WTC11 (cell line): ENCODE measurements at regions not wholly inside any gene's neighbourhood (a gene's known extent, or its start where the extent isn't known, plus 50 kb on each side); places are given as distances from the start of the nearest gene placed in this dataset.

ENCODE experiments used
- ATAC-seq: fragments of 200-7000 bp; cut with Tn5 transposase; 2 replicates; pipeline ENCODE4 v1.10.0; 2021; ENCODE audit warnings: mild to moderate bottlenecking, moderate library complexity
- CTCF ChIA-PET: fragments of 300-600 bp; sonication (Branson Sonifier 250); formaldehyde crosslinking; loops from one replicate; lab custom pipeline; 2021; ENCODE audit warnings: antibody characterized with exemption; lab: Charles Lee
- POLR2A ChIA-PET: fragments of 350-600 bp; sonication (Branson Sonifier 250); formaldehyde crosslinking; loops from one replicate; lab custom pipeline; 2021; ENCODE audit warnings: antibody characterized with exemption; lab: Charles Lee
- DNase-seq: peaks from one replicate; pipeline ENCODE4 v3.0.0; 2021; ENCODE audit warnings: low spot score
- H3K27ac Mint-ChIP-seq: 2 replicates; pipeline ENCODE4 v1.8.0; 2021; ENCODE audit warnings: mixed read lengths
- H3K27me3 Mint-ChIP-seq: 2 replicates; pipeline ENCODE4 v1.8.0; 2021; ENCODE audit warnings: low read depth, mild to moderate bottlenecking, moderate library complexity, mixed read lengths
- H3K36me3 Mint-ChIP-seq: 2 replicates; pipeline ENCODE4 v1.8.0; 2021; ENCODE audit warnings: mixed read lengths
- H3K4me1 Mint-ChIP-seq: 2 replicates; pipeline ENCODE4 v1.8.0; 2022; ENCODE audit warnings: mixed read lengths
- H3K4me3 Mint-ChIP-seq: 2 replicates; pipeline ENCODE4 v1.8.0; 2021; ENCODE audit warnings: mild to moderate bottlenecking, moderate library complexity, mixed read lengths
- H3K9me3 Mint-ChIP-seq: 2 replicates; pipeline ENCODE4 v1.8.0; 2021; ENCODE audit warnings: mixed read lengths
- CDX4 ChIP-seq: fragments of 250-450 bp; sonication (Bioruptor Pico); IDR thresholded peaks from 2 replicates; pipeline ENCODE4 v1.9.0; 2021; ENCODE audit warnings: moderate library complexity, mild to moderate bottlenecking, inconsistent platforms, borderline replicate concordance
- CREM ChIP-seq: sonication (generic); formaldehyde crosslinking; IDR thresholded peaks from 2 replicates; pipeline ENCODE4 v1.8.1; 2022; ENCODE audit warnings: mild to moderate bottlenecking, missing genetic modification reagents, moderate library complexity
- EMX1 ChIP-seq: fragments of 250-450 bp; sonication (Bioruptor Pico); IDR thresholded peaks from 2 replicates; pipeline ENCODE4 v1.8.0; 2021; ENCODE audit warnings: mild to moderate bottlenecking
- KAT7 ChIP-seq: sonication (generic); formaldehyde crosslinking; IDR thresholded peaks from 2 replicates; pipeline ENCODE4 v1.8.1; 2023; ENCODE audit warnings: missing genetic modification reagents, mild to moderate bottlenecking, borderline replicate concordance
- MAX ChIP-seq: sonication (generic); formaldehyde crosslinking; IDR thresholded peaks from 2 replicates; pipeline ENCODE4 v1.8.0; 2022; ENCODE audit warnings: mild to moderate bottlenecking, missing genetic modification reagents
- MLX ChIP-seq: sonication (generic); formaldehyde crosslinking; IDR thresholded peaks from 2 replicates; pipeline ENCODE4 v1.8.1; 2023; ENCODE audit warnings: mild to moderate bottlenecking, missing genetic modification reagents, moderate library complexity
- OVOL2 ChIP-seq: fragments of 250-450 bp; sonication (Bioruptor Pico); IDR thresholded peaks from 2 replicates; pipeline ENCODE4 v1.9.0; 2021; ENCODE audit warnings: mild to moderate bottlenecking, borderline replicate concordance
- PREB ChIP-seq: sonication (generic); formaldehyde crosslinking; IDR thresholded peaks from 2 replicates; pipeline ENCODE4 v1.8.1; 2022; ENCODE audit warnings: mild to moderate bottlenecking, missing genetic modification reagents, moderate library complexity, borderline replicate concordance
- SMAD3 ChIP-seq: sonication (generic); formaldehyde crosslinking; IDR thresholded peaks from 2 replicates; pipeline ENCODE4 v1.8.0; 2022; ENCODE audit warnings: missing genetic modification reagents, mild to moderate bottlenecking, borderline replicate concordance
- TCF7 ChIP-seq: sonication (generic); formaldehyde crosslinking; IDR thresholded peaks from 2 replicates; pipeline ENCODE4 v1.8.0; 2022; ENCODE audit warnings: mild to moderate bottlenecking, low read depth, missing genetic modification reagents, moderate library complexity
- USF2 ChIP-seq: sonication (generic); formaldehyde crosslinking; IDR thresholded peaks from 2 replicates; pipeline ENCODE4 v1.8.1; 2023; ENCODE audit warnings: mild to moderate bottlenecking, missing genetic modification reagents, moderate library complexity
- ZBTB21 ChIP-seq: sonication (generic); formaldehyde crosslinking; IDR thresholded peaks from 2 replicates; pipeline ENCODE4 v1.8.1; 2023; ENCODE audit warnings: mild to moderate bottlenecking, missing genetic modification reagents, borderline replicate concordance
- ZNF317 ChIP-seq: sonication (generic); formaldehyde crosslinking; IDR thresholded peaks from 2 replicates; pipeline ENCODE4 v1.8.1; 2023; ENCODE audit warnings: low read depth, mild to moderate bottlenecking, moderate library complexity, missing genetic modification reagents, borderline replicate concordance
- ZNF425 ChIP-seq: fragments of 250-450 bp; sonication (Bioruptor Pico); conservative IDR thresholded peaks from 2 replicates; pipeline ENCODE4 v1.9.0; 2021; ENCODE audit warnings: mild to moderate bottlenecking
- TF ChIP-seq, protein P1 (sequence below): fragments of 200-600 bp; IDR thresholded peaks from 2 replicates; pipeline ENCODE4 v1.8.0; 2022; ENCODE audit warnings: antibody characterized with exemption
- TF ChIP-seq, protein P2 (sequence below): sonication (generic); formaldehyde crosslinking; IDR thresholded peaks from 2 replicates; pipeline ENCODE4 v1.8.0; 2022; ENCODE audit warnings: mild to moderate bottlenecking, missing genetic modification reagents
- TF ChIP-seq, protein P3 (sequence below): sonication (generic); formaldehyde crosslinking; IDR thresholded peaks from 2 replicates; pipeline ENCODE4 v1.8.1; 2023; ENCODE audit warnings: mild to moderate bottlenecking, moderate library complexity, missing genetic modification reagents
- TF ChIP-seq, protein P4 (sequence below): sonication (generic); formaldehyde crosslinking; IDR thresholded peaks from 2 replicates; pipeline ENCODE4 v1.8.1; 2023; ENCODE audit warnings: mild to moderate bottlenecking, missing genetic modification reagents

DNA sequence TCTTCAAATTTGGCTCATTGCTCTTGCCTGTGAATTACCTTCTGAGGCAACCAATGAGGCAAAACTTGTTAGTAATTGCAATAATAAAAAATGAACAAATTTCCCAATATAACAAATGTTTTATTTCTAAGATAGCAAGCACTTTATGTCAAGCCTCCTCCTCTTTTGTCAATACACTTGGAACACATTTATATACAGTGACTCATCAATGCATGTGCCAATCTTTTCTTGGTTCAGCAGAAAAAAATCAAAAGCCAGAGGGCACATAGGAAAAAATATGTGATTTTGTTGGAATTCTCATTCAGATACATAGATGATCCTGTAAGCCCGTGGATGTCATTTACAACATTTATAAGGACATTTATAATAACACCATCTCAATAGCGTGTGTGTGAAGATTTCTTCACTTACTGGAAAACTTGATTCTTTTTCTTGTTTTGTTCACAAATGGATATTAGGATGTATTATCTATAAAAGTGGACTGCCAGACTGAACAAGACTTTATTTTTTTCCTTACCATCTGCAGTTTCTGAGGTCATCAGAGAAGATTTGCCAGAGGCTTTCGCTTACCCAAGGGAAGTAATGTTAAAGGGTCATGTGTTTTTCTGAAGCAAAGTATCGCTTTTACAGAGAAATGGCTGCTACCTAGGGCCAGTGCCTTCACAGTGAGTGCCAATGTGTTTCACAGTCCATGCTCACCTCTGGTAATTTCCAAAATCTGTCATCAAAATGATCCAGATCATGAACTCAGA is 645.7 kb upstream of the PTBP2 start:
- CTCF ChIA-PET: no interaction called here
- ATAC-seq (no peak), DNase-seq (no peak)
- POLR2A ChIA-PET: no interaction called here
- Mint-ChIP-seq H3K27ac (no peak overlapping the region), H3K4me3 (no peak overlapping the region), H3K27me3 (no peaks in the 10 kb centered on the region), H3K36me3 (no peaks in the 10 kb centered on the region), H3K4me1 (peaks cover 6% of the 10 kb centered on the region), H3K9me3 (peaks cover 3% of the 10 kb centered on the region; the same call in 1 of the 2 replicates)
- TF ChIP-seq ZNF425 (no peak), MAX (CRISPR knock-in tag) (no peak), ZNF317 (CRISPR knock-in tag) (no peak), PREB (CRISPR knock-in tag) (no peak), USF2 (no peak), OVOL2 (CRISPR knock-in tag) (no peak), MLX (CRISPR knock-in tag) (no peak)
- TF ChIP-seq, protein P1, sequence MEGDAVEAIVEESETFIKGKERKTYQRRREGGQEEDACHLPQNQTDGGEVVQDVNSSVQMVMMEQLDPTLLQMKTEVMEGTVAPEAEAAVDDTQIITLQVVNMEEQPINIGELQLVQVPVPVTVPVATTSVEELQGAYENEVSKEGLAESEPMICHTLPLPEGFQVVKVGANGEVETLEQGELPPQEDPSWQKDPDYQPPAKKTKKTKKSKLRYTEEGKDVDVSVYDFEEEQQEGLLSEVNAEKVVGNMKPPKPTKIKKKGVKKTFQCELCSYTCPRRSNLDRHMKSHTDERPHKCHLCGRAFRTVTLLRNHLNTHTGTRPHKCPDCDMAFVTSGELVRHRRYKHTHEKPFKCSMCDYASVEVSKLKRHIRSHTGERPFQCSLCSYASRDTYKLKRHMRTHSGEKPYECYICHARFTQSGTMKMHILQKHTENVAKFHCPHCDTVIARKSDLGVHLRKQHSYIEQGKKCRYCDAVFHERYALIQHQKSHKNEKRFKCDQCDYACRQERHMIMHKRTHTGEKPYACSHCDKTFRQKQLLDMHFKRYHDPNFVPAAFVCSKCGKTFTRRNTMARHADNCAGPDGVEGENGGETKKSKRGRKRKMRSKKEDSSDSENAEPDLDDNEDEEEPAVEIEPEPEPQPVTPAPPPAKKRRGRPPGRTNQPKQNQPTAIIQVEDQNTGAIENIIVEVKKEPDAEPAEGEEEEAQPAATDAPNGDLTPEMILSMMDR: no peak
- TF ChIP-seq, protein P2, sequence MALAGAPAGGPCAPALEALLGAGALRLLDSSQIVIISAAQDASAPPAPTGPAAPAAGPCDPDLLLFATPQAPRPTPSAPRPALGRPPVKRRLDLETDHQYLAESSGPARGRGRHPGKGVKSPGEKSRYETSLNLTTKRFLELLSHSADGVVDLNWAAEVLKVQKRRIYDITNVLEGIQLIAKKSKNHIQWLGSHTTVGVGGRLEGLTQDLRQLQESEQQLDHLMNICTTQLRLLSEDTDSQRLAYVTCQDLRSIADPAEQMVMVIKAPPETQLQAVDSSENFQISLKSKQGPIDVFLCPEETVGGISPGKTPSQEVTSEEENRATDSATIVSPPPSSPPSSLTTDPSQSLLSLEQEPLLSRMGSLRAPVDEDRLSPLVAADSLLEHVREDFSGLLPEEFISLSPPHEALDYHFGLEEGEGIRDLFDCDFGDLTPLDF (CRISPR knock-in tag): no peak

GRCh38 chr1:96076589-96076988 is 645.0 kb upstream of the PTBP2 start:
- no peak overlapping the region for H3K27ac Mint-ChIP-seq
- H3K36me3 Mint-ChIP-seq: no peaks in the 10 kb centered on the region
- no peak for DNase-seq
- H3K4me3 Mint-ChIP-seq: no peak overlapping the region
- peaks cover 6% of the 10 kb centered on the region for H3K4me1 Mint-ChIP-seq
- H3K9me3 Mint-ChIP-seq: peaks cover 3% of the 10 kb centered on the region; the same call in 1 of the 2 replicates
- no peaks in the 10 kb centered on the region for H3K27me3 Mint-ChIP-seq
- ATAC-seq: no peak
- ChIA-PET CTCF (no interaction called here), POLR2A (no interaction called here)
- TF ChIP-seq SMAD3 (CRISPR knock-in tag) (no peak), TCF7 (CRISPR knock-in tag) (no peak), EMX1 (CRISPR knock-in tag) (no peak), CREM (no peak), KAT7 (CRISPR knock-in tag) (no peak), ZBTB21 (CRISPR knock-in tag) (no peak), CDX4 (CRISPR knock-in tag) (no peak)
- TF ChIP-seq, protein P3, sequence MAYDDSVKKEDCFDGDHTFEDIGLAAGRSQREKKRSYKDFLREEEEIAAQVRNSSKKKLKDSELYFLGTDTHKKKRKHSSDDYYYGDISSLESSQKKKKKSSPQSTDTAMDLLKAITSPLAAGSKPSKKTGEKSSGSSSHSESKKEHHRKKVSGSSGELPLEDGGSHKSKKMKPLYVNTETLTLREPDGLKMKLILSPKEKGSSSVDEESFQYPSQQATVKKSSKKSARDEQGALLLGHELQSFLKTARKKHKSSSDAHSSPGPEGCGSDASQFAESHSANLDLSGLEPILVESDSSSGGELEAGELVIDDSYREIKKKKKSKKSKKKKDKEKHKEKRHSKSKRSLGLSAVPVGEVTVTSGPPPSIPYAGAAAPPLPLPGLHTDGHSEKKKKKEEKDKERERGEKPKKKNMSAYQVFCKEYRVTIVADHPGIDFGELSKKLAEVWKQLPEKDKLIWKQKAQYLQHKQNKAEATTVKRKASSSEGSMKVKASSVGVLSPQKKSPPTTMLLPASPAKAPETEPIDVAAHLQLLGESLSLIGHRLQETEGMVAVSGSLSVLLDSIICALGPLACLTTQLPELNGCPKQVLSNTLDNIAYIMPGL: no peak
- TF ChIP-seq, protein P4, sequence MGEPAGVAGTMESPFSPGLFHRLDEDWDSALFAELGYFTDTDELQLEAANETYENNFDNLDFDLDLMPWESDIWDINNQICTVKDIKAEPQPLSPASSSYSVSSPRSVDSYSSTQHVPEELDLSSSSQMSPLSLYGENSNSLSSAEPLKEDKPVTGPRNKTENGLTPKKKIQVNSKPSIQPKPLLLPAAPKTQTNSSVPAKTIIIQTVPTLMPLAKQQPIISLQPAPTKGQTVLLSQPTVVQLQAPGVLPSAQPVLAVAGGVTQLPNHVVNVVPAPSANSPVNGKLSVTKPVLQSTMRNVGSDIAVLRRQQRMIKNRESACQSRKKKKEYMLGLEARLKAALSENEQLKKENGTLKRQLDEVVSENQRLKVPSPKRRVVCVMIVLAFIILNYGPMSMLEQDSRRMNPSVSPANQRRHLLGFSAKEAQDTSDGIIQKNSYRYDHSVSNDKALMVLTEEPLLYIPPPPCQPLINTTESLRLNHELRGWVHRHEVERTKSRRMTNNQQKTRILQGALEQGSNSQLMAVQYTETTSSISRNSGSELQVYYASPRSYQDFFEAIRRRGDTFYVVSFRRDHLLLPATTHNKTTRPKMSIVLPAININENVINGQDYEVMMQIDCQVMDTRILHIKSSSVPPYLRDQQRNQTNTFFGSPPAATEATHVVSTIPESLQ (CRISPR knock-in tag): no peak
